ENCODE measurements at regions not wholly inside any gene's neighbourhood (a gene's known extent, or its start where the extent isn't known, plus 50 kb on each side); places are given as distances from the start of the nearest gene placed in this dataset.

DNA sequence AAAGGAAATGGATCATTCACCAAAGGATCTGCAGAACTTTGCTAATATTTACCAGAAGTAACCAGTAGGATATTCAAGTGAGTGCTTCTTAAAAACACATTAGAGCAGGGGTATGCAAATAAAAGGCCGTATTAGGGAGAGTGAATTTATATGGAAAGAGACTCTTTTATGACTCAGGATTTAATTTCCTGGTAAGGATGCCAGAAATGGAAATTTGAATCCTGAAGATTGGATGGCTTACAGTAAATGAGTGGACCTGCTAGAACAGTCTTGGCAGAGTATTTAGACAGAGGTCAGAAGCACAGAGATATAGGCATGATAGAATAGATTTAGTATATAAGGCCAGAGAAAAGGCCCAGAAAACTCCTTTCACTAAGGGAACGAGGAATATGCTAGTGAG lies 201.6 kb downstream of the SLITRK5 start (continued):
- TF ChIP-seq, protein P1, sequence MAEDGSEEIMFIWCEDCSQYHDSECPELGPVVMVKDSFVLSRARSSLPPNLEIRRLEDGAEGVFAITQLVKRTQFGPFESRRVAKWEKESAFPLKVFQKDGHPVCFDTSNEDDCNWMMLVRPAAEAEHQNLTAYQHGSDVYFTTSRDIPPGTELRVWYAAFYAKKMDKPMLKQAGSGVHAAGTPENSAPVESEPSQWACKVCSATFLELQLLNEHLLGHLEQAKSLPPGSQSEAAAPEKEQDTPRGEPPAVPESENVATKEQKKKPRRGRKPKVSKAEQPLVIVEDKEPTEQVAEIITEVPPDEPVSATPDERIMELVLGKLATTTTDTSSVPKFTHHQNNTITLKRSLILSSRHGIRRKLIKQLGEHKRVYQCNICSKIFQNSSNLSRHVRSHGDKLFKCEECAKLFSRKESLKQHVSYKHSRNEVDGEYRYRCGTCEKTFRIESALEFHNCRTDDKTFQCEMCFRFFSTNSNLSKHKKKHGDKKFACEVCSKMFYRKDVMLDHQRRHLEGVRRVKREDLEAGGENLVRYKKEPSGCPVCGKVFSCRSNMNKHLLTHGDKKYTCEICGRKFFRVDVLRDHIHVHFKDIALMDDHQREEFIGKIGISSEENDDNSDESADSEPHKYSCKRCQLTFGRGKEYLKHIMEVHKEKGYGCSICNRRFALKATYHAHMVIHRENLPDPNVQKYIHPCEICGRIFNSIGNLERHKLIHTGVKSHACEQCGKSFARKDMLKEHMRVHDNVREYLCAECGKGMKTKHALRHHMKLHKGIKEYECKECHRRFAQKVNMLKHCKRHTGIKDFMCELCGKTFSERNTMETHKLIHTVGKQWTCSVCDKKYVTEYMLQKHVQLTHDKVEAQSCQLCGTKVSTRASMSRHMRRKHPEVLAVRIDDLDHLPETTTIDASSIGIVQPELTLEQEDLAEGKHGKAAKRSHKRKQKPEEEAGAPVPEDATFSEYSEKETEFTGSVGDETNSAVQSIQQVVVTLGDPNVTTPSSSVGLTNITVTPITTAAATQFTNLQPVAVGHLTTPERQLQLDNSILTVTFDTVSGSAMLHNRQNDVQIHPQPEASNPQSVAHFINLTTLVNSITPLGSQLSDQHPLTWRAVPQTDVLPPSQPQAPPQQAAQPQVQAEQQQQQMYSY (CRISPR knock-in tag; IDR thresholded peaks at IDR 0.05), result no peak
- TF ChIP-seq MXD4 (CRISPR knock-in tag; IDR thresholded peaks at IDR 0.05; ENCODE audit: borderline replicate concordance) (no peak), ZBTB21 (CRISPR knock-in tag; IDR thresholded peaks at IDR 0.05; ENCODE audit: borderline replicate concordance) (no peak), NR1H2 (CRISPR knock-in tag; IDR thresholded peaks at IDR 0.05) (no peak), JAZF1 (CRISPR knock-in tag; IDR thresholded peaks at IDR 0.05) (no peak), MYBL2 (CRISPR knock-in tag; IDR thresholded peaks at IDR 0.05) (no peak), ZNF396 (CRISPR knock-in tag; IDR thresholded peaks at IDR 0.05; ENCODE audit: borderline replicate concordance) (no peak)

DNA sequence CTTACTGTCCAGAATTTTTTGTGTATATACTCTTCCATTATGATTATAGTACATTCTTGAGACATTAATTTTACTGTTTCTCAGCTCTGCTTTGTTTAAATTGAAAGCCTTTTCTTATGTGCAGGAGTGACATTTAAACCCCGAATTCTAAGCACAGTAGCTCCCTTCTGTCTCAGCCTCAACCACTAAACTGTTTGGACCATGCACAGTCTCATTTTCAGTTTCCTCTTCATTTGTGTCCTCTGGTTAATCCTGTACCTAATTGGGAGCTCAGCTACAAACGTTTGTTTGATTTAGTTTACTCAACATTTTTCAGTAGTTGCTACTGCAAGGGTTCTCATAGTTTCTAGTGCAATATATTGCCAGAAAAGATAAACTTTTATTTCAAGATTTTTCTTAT lies 206.3 kb downstream of the SLITRK5 start:
- no peak for TF ChIP-seq RELA (CRISPR knock-in tag; IDR thresholded peaks at IDR 0.05; ENCODE audit: borderline replicate concordance)
- TF ChIP-seq, protein P2, sequence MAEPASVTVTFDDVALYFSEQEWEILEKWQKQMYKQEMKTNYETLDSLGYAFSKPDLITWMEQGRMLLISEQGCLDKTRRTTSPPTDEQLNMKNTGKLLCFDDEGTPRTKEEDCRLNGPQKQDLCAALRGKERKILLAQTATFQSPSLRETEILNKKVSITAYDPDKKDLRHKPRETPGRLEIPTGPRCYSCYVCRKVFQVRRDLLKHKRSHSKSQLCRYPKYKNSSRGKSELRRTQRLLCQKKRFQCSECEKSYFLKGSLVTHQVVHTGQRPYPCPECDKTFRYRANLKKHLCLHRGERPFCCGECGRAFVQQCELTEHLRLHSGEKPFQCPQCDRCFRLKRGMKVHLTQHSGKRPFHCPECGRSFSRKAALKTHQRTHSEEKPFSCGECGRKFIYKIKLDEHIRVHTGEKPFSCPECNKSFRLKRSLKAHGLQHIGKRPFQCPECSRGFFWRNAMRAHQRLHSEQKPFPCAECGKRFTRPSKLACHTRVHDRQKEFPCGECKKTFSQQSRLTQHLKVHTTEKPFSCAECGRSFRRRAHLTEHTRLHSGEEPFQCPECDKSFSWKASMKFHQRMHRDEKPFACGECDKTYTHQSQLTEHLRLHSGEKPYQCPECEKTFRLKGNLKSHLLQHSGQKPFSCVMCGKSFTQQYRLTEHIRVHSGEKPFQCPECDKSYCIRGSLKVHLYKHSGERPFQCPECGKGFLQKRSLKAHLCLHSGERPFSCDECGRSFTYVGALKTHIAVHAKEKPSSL (CRISPR knock-in tag; conservative IDR thresholded peaks at IDR 0.05), result no peak
- TF ChIP-seq, protein P3, sequence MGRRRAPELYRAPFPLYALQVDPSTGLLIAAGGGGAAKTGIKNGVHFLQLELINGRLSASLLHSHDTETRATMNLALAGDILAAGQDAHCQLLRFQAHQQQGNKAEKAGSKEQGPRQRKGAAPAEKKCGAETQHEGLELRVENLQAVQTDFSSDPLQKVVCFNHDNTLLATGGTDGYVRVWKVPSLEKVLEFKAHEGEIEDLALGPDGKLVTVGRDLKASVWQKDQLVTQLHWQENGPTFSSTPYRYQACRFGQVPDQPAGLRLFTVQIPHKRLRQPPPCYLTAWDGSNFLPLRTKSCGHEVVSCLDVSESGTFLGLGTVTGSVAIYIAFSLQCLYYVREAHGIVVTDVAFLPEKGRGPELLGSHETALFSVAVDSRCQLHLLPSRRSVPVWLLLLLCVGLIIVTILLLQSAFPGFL (CRISPR knock-in tag; IDR thresholded peaks at IDR 0.05; ENCODE audit: borderline replicate concordance), result no peak
- TF ChIP-seq ATF1 (CRISPR knock-in tag; IDR thresholded peaks at IDR 0.05), result no peak
- no peak for TF ChIP-seq NFATC4 (CRISPR knock-in tag; IDR thresholded peaks at IDR 0.05)
- no peak for TF ChIP-seq ZNF232 (CRISPR knock-in tag; IDR thresholded peaks at IDR 0.05)
- no peak for TF ChIP-seq HMGA2 (CRISPR knock-in tag; IDR thresholded peaks at IDR 0.05)
- ChIA-PET POLR2A (no interaction called here), CTCF (no interaction called here)
- Mint-ChIP-seq H3K27ac (no peak overlapping the region), H3K4me1 (peaks cover 13% of the 10 kb centered on the region), H3K9me3 (peaks cover 11% of the 10 kb centered on the region), H3K4me3 (no peak overlapping the region), H3K27me3 (ENCODE audit: low read depth) (no peaks in the 10 kb centered on the region), H3K36me3 (no peaks in the 10 kb centered on the region)
- ATAC-seq (no peak), DNase-seq (ENCODE audit: low spot score) (no peak)

DNA sequence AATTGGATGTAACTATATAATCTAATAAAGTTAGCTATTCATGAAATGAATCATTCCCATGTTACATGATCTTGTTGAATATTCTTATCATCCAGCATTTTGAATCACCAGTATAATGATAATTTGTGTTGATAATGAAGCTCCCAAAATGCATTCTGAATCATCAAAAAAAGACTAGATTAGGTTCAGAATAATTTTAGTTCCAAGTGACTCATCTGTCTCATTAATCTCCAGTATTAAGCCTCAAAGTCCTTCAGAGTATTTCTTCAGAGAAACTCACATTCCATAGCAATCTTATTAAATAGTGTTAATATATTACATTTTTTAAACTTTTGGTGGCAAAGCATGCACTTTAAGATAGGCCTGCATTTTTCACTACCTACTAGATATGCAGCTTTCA lies 207.5 kb downstream of the SLITRK5 start:
- H3K36me3 Mint-ChIP-seq, result no peaks in the 10 kb centered on the region
- CTCF ChIA-PET, result no interaction called here
- peaks cover 6% of the 10 kb centered on the region for H3K9me3 Mint-ChIP-seq
- no peak overlapping the region for H3K27ac Mint-ChIP-seq
- ATAC-seq (no peak), DNase-seq (ENCODE audit: low spot score) (no peak)
- POLR2A ChIA-PET, result no interaction called here
- peaks cover 13% of the 10 kb centered on the region for H3K4me1 Mint-ChIP-seq
- no peaks in the 10 kb centered on the region for H3K27me3 Mint-ChIP-seq (ENCODE audit: low read depth)
- H3K4me3 Mint-ChIP-seq, result no peak overlapping the region
- TF ChIP-seq, protein P4, sequence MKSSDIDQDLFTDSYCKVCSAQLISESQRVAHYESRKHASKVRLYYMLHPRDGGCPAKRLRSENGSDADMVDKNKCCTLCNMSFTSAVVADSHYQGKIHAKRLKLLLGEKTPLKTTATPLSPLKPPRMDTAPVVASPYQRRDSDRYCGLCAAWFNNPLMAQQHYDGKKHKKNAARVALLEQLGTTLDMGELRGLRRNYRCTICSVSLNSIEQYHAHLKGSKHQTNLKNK (CRISPR knock-in tag; IDR thresholded peaks at IDR 0.05), result no peak
- TF ChIP-seq ETV6 (CRISPR knock-in tag; IDR thresholded peaks at IDR 0.05), result no peak
- no peak for TF ChIP-seq ZNF138 (CRISPR knock-in tag; conservative IDR thresholded peaks at IDR 0.05)
- TF ChIP-seq SMAD4 (CRISPR knock-in tag; IDR thresholded peaks at IDR 0.05), result no peak
- no peak for TF ChIP-seq ZNF317 (CRISPR knock-in tag; IDR thresholded peaks at IDR 0.05; ENCODE audit: borderline replicate concordance, low read depth)
- no peak for TF ChIP-seq SMAD3 (CRISPR knock-in tag; IDR thresholded peaks at IDR 0.05; ENCODE audit: borderline replicate concordance)
- TF ChIP-seq, protein P5, sequence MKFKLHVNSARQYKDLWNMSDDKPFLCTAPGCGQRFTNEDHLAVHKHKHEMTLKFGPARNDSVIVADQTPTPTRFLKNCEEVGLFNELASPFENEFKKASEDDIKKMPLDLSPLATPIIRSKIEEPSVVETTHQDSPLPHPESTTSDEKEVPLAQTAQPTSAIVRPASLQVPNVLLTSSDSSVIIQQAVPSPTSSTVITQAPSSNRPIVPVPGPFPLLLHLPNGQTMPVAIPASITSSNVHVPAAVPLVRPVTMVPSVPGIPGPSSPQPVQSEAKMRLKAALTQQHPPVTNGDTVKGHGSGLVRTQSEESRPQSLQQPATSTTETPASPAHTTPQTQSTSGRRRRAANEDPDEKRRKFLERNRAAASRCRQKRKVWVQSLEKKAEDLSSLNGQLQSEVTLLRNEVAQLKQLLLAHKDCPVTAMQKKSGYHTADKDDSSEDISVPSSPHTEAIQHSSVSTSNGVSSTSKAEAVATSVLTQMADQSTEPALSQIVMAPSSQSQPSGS (CRISPR knock-in tag; IDR thresholded peaks at IDR 0.05; ENCODE audit: borderline replicate concordance, low read depth), result no peak
- TF ChIP-seq, protein P3 (CRISPR knock-in tag; IDR thresholded peaks at IDR 0.05; ENCODE audit: borderline replicate concordance), result no peak
